ENCODE measurements at regions not wholly inside any gene's neighbourhood (a gene's known extent, or its start where the extent isn't known, plus 50 kb on each side); places are given as distances from the start of the nearest gene placed in this dataset.

GRCh38 chr7:26995666-26996065 is 100.1 kb downstream of the HOXA1 start:
- TF ChIP-seq EZH2phosphoT487 (IDR thresholded peaks at IDR 0.05) (no peak), EZH2 (IDR thresholded peaks at IDR 0.05) (no peak), CTCF (IDR thresholded peaks at IDR 0.05) (no peak)
- no peaks in the 10 kb centered on the region for H3K36me3 ChIP-seq
- Mint-ChIP-seq H3K4me1 (peaks cover 13% of the 10 kb centered on the region), H3K9me3 (peaks cover 32% of the 10 kb centered on the region), H3K36me3 (no peaks in the 10 kb centered on the region), H3K27ac (no peak overlapping the region), H3K4me3 (no peak overlapping the region), H3K27me3 (ENCODE audit: insufficient read depth, low read depth) (peaks cover 4% of the 10 kb centered on the region)
- H3K27ac ChIP-seq = no peak overlapping the region
- H3K9me3 ChIP-seq (ENCODE audit: low read depth) = no peaks in the 10 kb centered on the region
- no peaks in the 10 kb centered on the region for H3F3A ChIP-seq (ENCODE audit: low read depth)
- H4K20me1 ChIP-seq (ENCODE audit: low read depth) = no peaks in the 10 kb centered on the region
- H3K4me3 ChIP-seq = no peak overlapping the region
- no peaks in the 10 kb centered on the region for H3K27me3 ChIP-seq
- no peaks in the 10 kb centered on the region for H3K79me2 ChIP-seq (ENCODE audit: low read depth)
- H3K9ac ChIP-seq = no peak overlapping the region
- no peak overlapping the region for H3K4me2 ChIP-seq
- no peak for DNase-seq (ENCODE audit: low spot score)
- peaks cover 9% of the 10 kb centered on the region for H3K4me1 ChIP-seq
- no peak overlapping the region for H2AFZ ChIP-seq (replicated peaks)

DNA sequence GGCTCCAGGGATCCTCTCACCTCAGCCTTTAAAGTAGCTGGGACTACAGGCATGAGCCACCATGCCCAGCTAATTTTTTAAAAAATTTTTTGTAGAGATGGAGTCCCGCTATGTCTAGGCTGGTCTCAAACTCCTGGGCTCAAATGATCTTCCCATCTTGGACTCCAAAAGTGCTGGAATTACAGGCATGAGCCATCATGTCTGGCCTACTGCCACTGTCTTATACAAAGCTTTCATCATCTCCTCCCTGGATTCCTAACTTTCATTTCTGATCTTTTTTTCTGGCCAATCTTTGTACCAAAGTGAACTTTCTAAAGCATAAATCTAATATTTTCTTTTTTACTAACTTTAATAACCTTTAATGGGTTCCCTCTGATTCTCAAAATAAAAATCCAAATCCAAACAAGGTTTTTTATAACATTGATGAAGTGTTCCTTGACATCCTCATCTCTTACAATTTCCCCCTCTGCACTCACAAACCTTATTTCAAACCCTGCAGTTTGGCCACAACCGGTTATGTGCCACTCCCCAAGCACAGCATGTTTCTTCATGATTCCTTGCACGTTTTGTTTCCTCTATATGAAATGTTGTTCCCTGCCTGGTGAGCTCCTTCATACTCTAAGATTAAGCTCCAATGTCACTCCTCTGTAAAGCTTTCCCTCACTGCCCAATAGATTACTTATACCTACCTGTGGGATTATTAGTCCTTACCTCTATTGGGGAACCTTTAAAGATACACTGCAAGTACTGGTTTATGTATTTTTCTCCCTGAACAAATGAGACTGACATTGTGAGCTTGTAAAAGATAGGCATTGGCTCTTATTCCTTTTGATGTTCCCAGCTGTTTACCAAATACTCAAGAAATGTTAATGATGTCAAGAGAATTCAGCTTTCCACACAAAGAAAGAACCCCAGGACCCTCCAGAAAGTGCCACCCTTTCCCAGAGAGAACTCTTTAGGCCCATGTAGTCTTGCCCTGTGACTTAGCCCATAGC is 101.7 kb downstream of the HOXA1 start:
- no peak overlapping the region for H3K4me3 ChIP-seq
- Mint-ChIP-seq H3K27ac (no peak overlapping the region), H3K4me1 (peaks cover 13% of the 10 kb centered on the region), H3K27me3 (ENCODE audit: insufficient read depth, low read depth) (no peaks in the 10 kb centered on the region), H3K9me3 (peaks cover 21% of the 10 kb centered on the region), H3K4me3 (no peak overlapping the region), H3K36me3 (no peaks in the 10 kb centered on the region)
- no peaks in the 10 kb centered on the region for H3K36me3 ChIP-seq
- H3K79me2 ChIP-seq (ENCODE audit: low read depth) = no peaks in the 10 kb centered on the region
- H2AFZ ChIP-seq (replicated peaks) = no peak overlapping the region
- TF ChIP-seq EZH2 (IDR thresholded peaks at IDR 0.05) = no peak
- TF ChIP-seq CTCF (IDR thresholded peaks at IDR 0.05) = no peak
- TF ChIP-seq EZH2phosphoT487 (IDR thresholded peaks at IDR 0.05) = no peak
- no peak for DNase-seq (ENCODE audit: low spot score)
- H3K9me3 ChIP-seq (ENCODE audit: low read depth) = no peaks in the 10 kb centered on the region
- H3K27me3 ChIP-seq = no peaks in the 10 kb centered on the region
- H3K9ac ChIP-seq = no peak overlapping the region
- H3K4me1 ChIP-seq = peaks cover 9% of the 10 kb centered on the region
- H3K27ac ChIP-seq = no peak overlapping the region
- no peaks in the 10 kb centered on the region for H3F3A ChIP-seq (ENCODE audit: low read depth)
- no peak overlapping the region for H3K4me2 ChIP-seq
- H4K20me1 ChIP-seq (ENCODE audit: low read depth) = no peaks in the 10 kb centered on the region

- Histone ChIP-seq H3K79me2 (ENCODE audit: low read depth) (no peaks in the 10 kb centered on the region), H3K9me3 (ENCODE audit: low read depth) (no peaks in the 10 kb centered on the region), H3F3A (ENCODE audit: low read depth) (no peaks in the 10 kb centered on the region), H3K9ac (no peak overlapping the region), H3K36me3 (no peaks in the 10 kb centered on the region), H2AFZ (replicated peaks) (no peak overlapping the region), H3K27ac (no peak overlapping the region), H3K4me2 (no peak overlapping the region), H3K4me3 (no peak overlapping the region), H4K20me1 (ENCODE audit: low read depth) (no peaks in the 10 kb centered on the region), H3K27me3 (no peaks in the 10 kb centered on the region), H3K4me1 (peaks cover 9% of the 10 kb centered on the region)
- Mint-ChIP-seq H3K9me3 (peaks cover 8% of the 10 kb centered on the region), H3K36me3 (no peaks in the 10 kb centered on the region), H3K27me3 (ENCODE audit: insufficient read depth, low read depth) (no peaks in the 10 kb centered on the region), H3K4me3 (no peak overlapping the region), H3K4me1 (peaks cover 13% of the 10 kb centered on the region), H3K27ac (no peak overlapping the region)
- DNase-seq (ENCODE audit: low spot score) = no peak
- TF ChIP-seq CTCF (IDR thresholded peaks at IDR 0.05) (no peak), EZH2 (IDR thresholded peaks at IDR 0.05) (no peak), EZH2phosphoT487 (IDR thresholded peaks at IDR 0.05) (no peak)
Measured at GRCh38 chr7:26992670-26993069, 103.1 kb downstream of the HOXA1 start.
